ENCODE measurements at regions not wholly inside any gene's neighbourhood (a gene's known extent, or its start where the extent isn't known, plus 50 kb on each side); places are given as distances from the start of the nearest gene placed in this dataset.

- H2AFZ ChIP-seq (ENCODE audit: insufficient read depth, low read depth, low read length, poor library complexity, severe bottlenecking) = no peak overlapping the region
- no peak overlapping the region for H3K4me2 ChIP-seq (replicated peaks; ENCODE audit: low read depth, low read length, poor library complexity, severe bottlenecking)
- H3K9me3 ChIP-seq (ENCODE audit: control extremely low read depth in 1 of 3, control insufficient read depth in 2 of 3, insufficient read depth in 1 of 3, low read length in 2 of 3) = no peaks in the 10 kb centered on the region
- no peaks in the 10 kb centered on the region for H3K9me3 Mint-ChIP-seq (ENCODE audit: insufficient read depth)
- H3K27me3 Mint-ChIP-seq = no peaks in the 10 kb centered on the region
- no peak overlapping the region for H3K4me3 Mint-ChIP-seq
- ATAC-seq (ENCODE audit: low read depth) (no peak), DNase-seq (no peak)
- no peak overlapping the region for H3K27ac Mint-ChIP-seq
- H3K4me1 ChIP-seq (ENCODE audit: control insufficient read depth in 2 of 2, insufficient read depth in 2 of 2, low read length in 2 of 2) = no peaks in the 10 kb centered on the region
- H3K79me2 ChIP-seq (ENCODE audit: control insufficient read depth, insufficient read depth, low read length) = no peaks in the 10 kb centered on the region
- no peaks in the 10 kb centered on the region for H3K4me1 Mint-ChIP-seq
- no peaks in the 10 kb centered on the region for H3K36me3 ChIP-seq (replicated peaks in 1 of 2; ENCODE audit: control extremely low read depth in 1 of 2, control insufficient read depth in 1 of 2, extremely low read depth in 1 of 2, insufficient read depth in 2 of 2, low read length in 1 of 2)
- H3K27me3 ChIP-seq (replicated peaks in 1 of 4; ENCODE audit: control extremely low read depth in 1 of 4, control insufficient read depth in 3 of 4, insufficient read depth in 4 of 4, low read length in 3 of 4) = no peaks in the 10 kb centered on the region
- no peak overlapping the region for H3K27ac ChIP-seq (ENCODE audit: low read length in 2 of 2)
- H4K20me1 ChIP-seq (ENCODE audit: control insufficient read depth, insufficient read depth, low read length, poor library complexity, severe bottlenecking) = no peaks in the 10 kb centered on the region
- CTCF ChIA-PET = no interaction called here
- intact Hi-C loops (cut with micrococcal nuclease) = no loop called here
- TF ChIP-seq CTCF (IDR thresholded peaks at IDR 0.05) (no peak), EZH2 (IDR thresholded peaks at IDR 0.05; ENCODE audit: borderline replicate concordance, insufficient read depth, low read depth, low read length, poor library complexity, severe bottlenecking) (no peak)
- POLR2A ChIA-PET = no interaction called here
- H3K9ac ChIP-seq (ENCODE audit: low read length) = no peak overlapping the region
- H3K4me3 ChIP-seq (ENCODE audit: control extremely low read depth in 1 of 5, extremely low read depth in 1 of 5, insufficient read depth in 1 of 5, low read depth in 2 of 5, low read length in 4 of 5) = no peak overlapping the region
Measured at GRCh38 chr7:119957335-119957734, 315.6 kb upstream of the KCND2 start.

GRCh38 chr7:119959811-119960210 is 313.2 kb upstream of the KCND2 start:
- POLR2A ChIA-PET = no interaction called here

More at GRCh38 chr7:119959811-119960210, 313.2 kb upstream of the KCND2 start:
- Histone ChIP-seq H3K4me2 (replicated peaks; ENCODE audit: low read depth, low read length, poor library complexity, severe bottlenecking) (no peak overlapping the region), H3K4me3 (ENCODE audit: control extremely low read depth in 1 of 5, extremely low read depth in 1 of 5, insufficient read depth in 1 of 5, low read depth in 2 of 5, low read length in 4 of 5) (no peak overlapping the region), H3K9me3 (ENCODE audit: control extremely low read depth in 1 of 3, control insufficient read depth in 2 of 3, insufficient read depth in 1 of 3, low read length in 2 of 3) (no peaks in the 10 kb centered on the region), H3K36me3 (replicated peaks in 1 of 2; ENCODE audit: control extremely low read depth in 1 of 2, control insufficient read depth in 1 of 2, extremely low read depth in 1 of 2, insufficient read depth in 2 of 2, low read length in 1 of 2) (no peaks in the 10 kb centered on the region), H3K9ac (ENCODE audit: low read length) (no peak overlapping the region), H3K27ac (ENCODE audit: low read length in 2 of 2) (no peak overlapping the region), H2AFZ (ENCODE audit: insufficient read depth, low read depth, low read length, poor library complexity, severe bottlenecking) (no peak overlapping the region), H3K27me3 (replicated peaks in 1 of 4; ENCODE audit: control extremely low read depth in 1 of 4, control insufficient read depth in 3 of 4, insufficient read depth in 4 of 4, low read length in 3 of 4) (no peaks in the 10 kb centered on the region), H3K4me1 (ENCODE audit: control insufficient read depth in 2 of 2, insufficient read depth in 2 of 2, low read length in 2 of 2) (no peaks in the 10 kb centered on the region), H3K79me2 (ENCODE audit: control insufficient read depth, insufficient read depth, low read length) (no peaks in the 10 kb centered on the region), H4K20me1 (ENCODE audit: control insufficient read depth, insufficient read depth, low read length, poor library complexity, severe bottlenecking) (no peaks in the 10 kb centered on the region)
- Mint-ChIP-seq H3K4me3 (no peak overlapping the region), H3K4me1 (no peaks in the 10 kb centered on the region), H3K27ac (no peak overlapping the region), H3K27me3 (no peaks in the 10 kb centered on the region), H3K9me3 (ENCODE audit: insufficient read depth) (no peaks in the 10 kb centered on the region)
- CTCF ChIA-PET = no interaction called here
- intact Hi-C loops (cut with micrococcal nuclease) = no loop called here
- no peak for ATAC-seq (ENCODE audit: low read depth)
- no peak for DNase-seq
- TF ChIP-seq EZH2 (IDR thresholded peaks at IDR 0.05; ENCODE audit: borderline replicate concordance, insufficient read depth, low read depth, low read length, poor library complexity, severe bottlenecking) (no peak), CTCF (IDR thresholded peaks at IDR 0.05) (no peak)
- WGBS (ENCODE audit: insufficient coverage) = no CpG with 5 or more reads among the region's 1 CpG
